ENCODE measurements at regions not wholly inside any gene's neighbourhood (a gene's known extent, or its start where the extent isn't known, plus 50 kb on each side); places are given as distances from the start of the nearest gene placed in this dataset.

DNA sequence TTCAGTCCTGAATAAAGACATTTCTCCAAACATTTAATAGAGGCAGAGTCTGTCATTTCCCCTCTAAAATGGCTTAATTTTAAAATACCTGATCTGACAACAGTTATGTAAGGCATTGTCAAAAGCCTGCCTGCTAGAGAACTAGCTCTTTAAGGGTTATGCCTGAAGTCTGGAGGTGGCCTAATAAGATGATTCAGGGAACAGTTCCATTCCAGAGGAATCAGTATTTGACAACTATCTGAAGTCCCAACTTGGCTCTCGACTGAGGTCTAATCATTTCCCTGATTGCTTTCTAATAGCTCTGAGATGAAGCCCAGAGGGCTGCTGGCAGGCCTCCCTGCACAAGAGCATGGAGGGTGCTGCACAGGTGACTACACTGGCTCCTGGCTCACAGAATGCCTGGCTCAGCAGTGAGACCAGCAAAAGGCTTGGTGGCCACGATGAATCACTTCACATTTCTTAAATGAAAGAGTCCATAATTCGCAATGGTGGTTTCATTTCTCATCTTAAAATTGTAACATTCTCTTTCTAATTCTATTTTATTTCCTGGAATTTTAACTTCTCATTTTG is 509.6 kb upstream of the POM121L12 start:
- H3K36me3 ChIP-seq: no peaks in the 10 kb centered on the region
- H3K27me3 ChIP-seq: no peaks in the 10 kb centered on the region
- TF ChIP-seq POLR2A (IDR thresholded peaks at IDR 0.05) (no peak), EP300 (IDR thresholded peaks at IDR 0.05) (no peak), POLR2AphosphoS5 (IDR thresholded peaks at IDR 0.05) (no peak)
- TF ChIP-seq, protein P1, sequence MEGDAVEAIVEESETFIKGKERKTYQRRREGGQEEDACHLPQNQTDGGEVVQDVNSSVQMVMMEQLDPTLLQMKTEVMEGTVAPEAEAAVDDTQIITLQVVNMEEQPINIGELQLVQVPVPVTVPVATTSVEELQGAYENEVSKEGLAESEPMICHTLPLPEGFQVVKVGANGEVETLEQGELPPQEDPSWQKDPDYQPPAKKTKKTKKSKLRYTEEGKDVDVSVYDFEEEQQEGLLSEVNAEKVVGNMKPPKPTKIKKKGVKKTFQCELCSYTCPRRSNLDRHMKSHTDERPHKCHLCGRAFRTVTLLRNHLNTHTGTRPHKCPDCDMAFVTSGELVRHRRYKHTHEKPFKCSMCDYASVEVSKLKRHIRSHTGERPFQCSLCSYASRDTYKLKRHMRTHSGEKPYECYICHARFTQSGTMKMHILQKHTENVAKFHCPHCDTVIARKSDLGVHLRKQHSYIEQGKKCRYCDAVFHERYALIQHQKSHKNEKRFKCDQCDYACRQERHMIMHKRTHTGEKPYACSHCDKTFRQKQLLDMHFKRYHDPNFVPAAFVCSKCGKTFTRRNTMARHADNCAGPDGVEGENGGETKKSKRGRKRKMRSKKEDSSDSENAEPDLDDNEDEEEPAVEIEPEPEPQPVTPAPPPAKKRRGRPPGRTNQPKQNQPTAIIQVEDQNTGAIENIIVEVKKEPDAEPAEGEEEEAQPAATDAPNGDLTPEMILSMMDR (IDR thresholded peaks at IDR 0.05): no peak
- H3K4me3 ChIP-seq: no peak overlapping the region
- WGBS, 5 donors: 57 to 76% (median 74%) methylated on average over 3 of the region's 3 CpGs
- no peaks in the 10 kb centered on the region for H3K4me1 ChIP-seq
- H3K9me3 ChIP-seq: no peaks in the 10 kb centered on the region
- no peak overlapping the region for H3K27ac ChIP-seq
- intact Hi-C loops (cut with DNase I; ENCODE audit: low total_unique reads): no loop called here
- no peak for DNase-seq

DNA sequence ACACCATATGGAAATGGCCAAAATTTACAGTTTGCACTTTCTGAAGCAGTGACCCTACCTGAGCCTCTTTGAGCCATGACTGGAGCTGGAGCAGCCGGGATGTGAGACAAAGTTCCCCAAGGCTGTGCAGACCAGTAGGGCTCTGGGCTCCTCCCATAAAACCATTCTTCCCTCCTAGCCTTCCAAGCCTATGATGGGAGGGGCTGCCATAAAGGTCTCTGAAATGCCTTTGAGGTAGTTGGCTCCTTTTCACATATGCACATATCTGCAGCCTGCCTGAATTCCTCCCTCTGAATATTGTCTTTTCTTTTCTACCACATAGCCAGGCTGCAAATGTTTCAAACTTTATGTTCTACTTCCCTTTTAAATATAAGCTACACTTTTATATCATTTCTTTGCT is 516.6 kb upstream of the POM121L12 start:
- Histone ChIP-seq H3K9me3 (peaks cover 0 to 26% (median 19%) of the 10 kb centered on the region in 4 donors), H3K4me1 (no peaks in the 10 kb centered on the region), H3K36me3 (no peaks in the 10 kb centered on the region), H3K4me3 (no peak overlapping the region), H3K27ac (no peak overlapping the region), H3K27me3 (no peaks in the 10 kb centered on the region)
- no peak for DNase-seq
- TF ChIP-seq, protein P1 (IDR thresholded peaks at IDR 0.05): no peak
- WGBS, 5 donors: 90 to 100% (median 95%) methylated on average over 1 of the region's 1 CpG
- intact Hi-C loops (cut with DNase I; ENCODE audit: low total_unique reads): no loop called here

DNA sequence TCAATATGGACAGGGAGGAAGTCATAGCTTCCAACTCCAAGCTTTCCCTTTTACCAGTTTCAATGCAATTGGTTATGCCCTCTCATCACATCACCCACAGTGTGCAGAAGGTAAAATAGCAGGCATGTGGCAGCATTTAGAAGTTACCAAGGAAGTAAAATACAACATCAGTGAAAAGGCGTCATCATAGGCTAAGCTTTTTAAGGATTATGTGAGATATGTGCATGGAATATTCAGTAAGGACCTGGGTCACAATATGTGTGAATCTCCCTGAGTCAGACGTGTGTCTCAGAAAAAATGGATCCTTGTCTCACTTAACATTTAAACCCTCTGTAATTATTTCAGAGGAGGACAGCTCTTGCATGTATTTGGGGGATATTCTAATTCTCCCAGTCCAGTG is 522.8 kb upstream of the POM121L12 start:
- Histone ChIP-seq H3K27ac (no peak overlapping the region), H3K9me3 (peaks cover 3 to 15% (median 12%) of the 10 kb centered on the region in 4 donors), H3K36me3 (no peaks in the 10 kb centered on the region), H3K4me3 (no peak overlapping the region), H3K27me3 (no peaks in the 10 kb centered on the region), H3K4me1 (no peaks in the 10 kb centered on the region)
- intact Hi-C loops (cut with DNase I; ENCODE audit: low total_unique reads): no loop called here
- TF ChIP-seq POLR2AphosphoS5 (IDR thresholded peaks at IDR 0.05) (no peak), POLR2A (IDR thresholded peaks at IDR 0.05) (no peak), EP300 (IDR thresholded peaks at IDR 0.05) (no peak)
- TF ChIP-seq, protein P1 (IDR thresholded peaks at IDR 0.05): no peak
- DNase-seq: no peak
- 73 to 90% (median 87%) methylated on average over 2 of the region's 2 CpGs for WGBS, 5 donors

DNA sequence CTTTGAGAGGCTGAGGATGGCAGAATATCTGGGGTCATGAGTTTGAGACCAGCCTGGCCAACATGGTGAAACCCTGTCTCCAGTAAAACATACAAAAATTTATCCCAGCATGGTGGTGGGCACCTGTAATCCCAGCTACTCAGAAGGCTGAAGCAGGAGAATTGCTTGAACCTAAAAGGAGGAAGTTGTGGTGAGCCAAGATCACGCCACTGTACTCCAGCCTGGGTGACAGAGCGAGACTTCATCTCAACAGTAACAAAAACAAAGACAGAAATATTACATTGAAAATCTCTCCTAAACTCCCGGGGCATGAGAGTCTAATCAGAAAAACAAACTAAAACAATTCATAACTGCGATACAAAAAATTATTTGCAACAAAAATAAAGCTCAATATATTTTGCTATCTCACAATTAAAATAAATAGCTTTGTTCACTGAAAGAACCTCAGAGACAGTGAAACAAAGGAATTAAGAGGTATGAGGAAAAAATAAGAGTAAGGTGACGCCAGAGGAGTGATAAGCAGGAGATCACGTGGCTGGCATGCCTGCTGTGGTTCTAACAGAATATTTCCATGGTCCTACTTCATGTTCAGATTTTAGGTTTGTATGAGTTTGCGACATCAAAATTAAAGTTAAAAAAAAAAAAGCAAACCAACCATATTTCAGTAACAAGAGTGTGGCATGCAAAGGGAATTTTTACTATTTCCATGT is 527.7 kb upstream of the POM121L12 start:
- DNase-seq: no peak
- 50 to 66% (median 59%) methylated on average over 7 of the region's 7 CpGs for WGBS, 5 donors
- intact Hi-C loops (cut with DNase I; ENCODE audit: low total_unique reads): no loop called here
- Histone ChIP-seq H3K27me3 (no peaks in the 10 kb centered on the region), H3K27ac (no peak overlapping the region), H3K36me3 (no peaks in the 10 kb centered on the region), H3K9me3 (peaks cover 0 to 3% (median 0%) of the 10 kb centered on the region in 4 donors), H3K4me3 (no peak overlapping the region), H3K4me1 (no peaks in the 10 kb centered on the region)
- TF ChIP-seq POLR2AphosphoS5 (IDR thresholded peaks at IDR 0.05): no peak
- TF ChIP-seq, protein P1 (IDR thresholded peaks at IDR 0.05): no peak
- no peak for TF ChIP-seq POLR2A (IDR thresholded peaks at IDR 0.05)
- no peak for TF ChIP-seq EP300 (IDR thresholded peaks at IDR 0.05)
